Activated CD4-positive, alpha-beta memory T cell treated with anti-CD3 and anti-CD28 coated beads, Interleukin-2, amount 10 ng/mL, durations not matched to agents 7 days and 5 days (primary cell): ENCODE measurements at regions not wholly inside any gene's neighbourhood (a gene's known extent, or its start where the extent isn't known, plus 50 kb on each side); places are given as distances from the start of the nearest gene placed in this dataset.

ENCODE experiments used
- CTCF ChIA-PET: fragments of 350-600 bp; sonication (Branson Sonifier 250); formaldehyde crosslinking; loops from one replicate; lab custom pipeline; 2021; ENCODE audit warnings: antibody characterized with exemption, inconsistent platforms; lab: Charles Lee
- POLR2A ChIA-PET: fragments of 350-600 bp; sonication (Branson Sonifier 250); formaldehyde crosslinking; loops from one replicate; lab custom pipeline; 2021; ENCODE audit warnings: antibody characterized with exemption; lab: Charles Lee
- DNase-seq: peaks from one replicate; pipeline ENCODE4 v3.0.0-alpha.2; 2020
- H3K27ac Mint-ChIP-seq: one replicate; pipeline ENCODE4 v1.8.0; 2021; ENCODE audit warnings: mild to moderate bottlenecking, mixed read lengths
- H3K27me3 Mint-ChIP-seq: one replicate; pipeline ENCODE4 v1.8.0; 2021; ENCODE audit warnings: mixed read lengths
- H3K36me3 Mint-ChIP-seq: one replicate; pipeline ENCODE4 v1.8.0; 2021; ENCODE audit warnings: low read depth, mixed read lengths
- H3K4me1 Mint-ChIP-seq: one replicate; pipeline ENCODE4 v1.8.0; 2021; ENCODE audit warnings: mixed read lengths
- H3K4me3 Mint-ChIP-seq: one replicate; pipeline ENCODE4 v1.8.0; 2021; ENCODE audit warnings: mild to moderate bottlenecking, mixed read lengths
- H3K9me3 Mint-ChIP-seq: one replicate; pipeline ENCODE4 v1.8.0; 2021; ENCODE audit warnings: mixed read lengths

- CTCF ChIA-PET: no interaction called here
- no peaks in the 10 kb centered on the region for H3K9me3 Mint-ChIP-seq
- DNase-seq: no peak
- POLR2A ChIA-PET: no interaction called here
- H3K4me1 Mint-ChIP-seq: peaks cover 25% of the 10 kb centered on the region
- no peak overlapping the region for H3K4me3 Mint-ChIP-seq
- H3K27me3 Mint-ChIP-seq: peaks cover 18% of the 10 kb centered on the region
- no peaks in the 10 kb centered on the region for H3K36me3 Mint-ChIP-seq
- no peak overlapping the region for H3K27ac Mint-ChIP-seq
Observed at GRCh38 chr1:113279776-113280391, 110.4 kb upstream of the MAGI3 start.

DNA sequence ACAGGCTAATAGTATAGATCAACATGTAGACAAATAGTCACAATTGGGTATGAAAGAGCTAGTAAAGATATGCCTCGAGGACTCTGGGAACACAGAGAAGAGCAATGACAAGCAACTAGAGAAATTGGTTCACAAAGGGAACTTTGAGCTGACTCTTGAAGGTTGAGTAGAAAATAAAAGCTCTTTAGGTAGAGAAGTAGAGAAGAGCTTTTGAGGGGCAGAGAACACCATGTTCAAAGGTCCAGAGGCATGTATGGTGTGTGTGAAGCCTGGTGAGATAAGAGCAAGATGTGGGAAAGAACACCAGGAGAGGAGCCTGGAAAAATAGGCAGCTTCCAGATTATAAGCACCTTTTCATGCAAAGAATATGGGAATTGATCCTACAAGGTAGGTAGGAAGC is 109.7 kb upstream of the MAGI3 start:
- POLR2A ChIA-PET: no interaction called here
- Mint-ChIP-seq H3K4me1 (peaks cover 18% of the 10 kb centered on the region), H3K36me3 (no peaks in the 10 kb centered on the region), H3K27me3 (peaks cover 13% of the 10 kb centered on the region), H3K27ac (no peak overlapping the region), H3K9me3 (no peaks in the 10 kb centered on the region), H3K4me3 (no peak overlapping the region)
- no peak for DNase-seq
- CTCF ChIA-PET: no interaction called here

DNA sequence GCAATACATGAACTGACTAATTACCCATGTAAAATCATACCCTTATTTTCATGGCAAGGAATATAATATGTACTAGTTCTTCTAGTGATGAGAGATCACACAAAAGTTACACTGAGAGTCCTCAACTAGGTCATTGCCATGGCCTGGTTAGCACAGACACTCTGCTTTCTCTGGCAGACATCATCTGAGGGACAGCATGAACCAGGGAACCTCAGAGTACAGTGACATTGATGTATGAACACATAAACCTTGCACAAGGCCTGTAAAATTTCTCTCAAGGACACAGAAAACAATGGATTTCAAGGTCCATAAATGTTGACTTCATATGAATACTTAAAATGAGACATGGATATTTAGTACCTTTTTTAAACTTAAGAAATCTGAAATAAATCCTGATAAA is 108.8 kb upstream of the MAGI3 start:
- Mint-ChIP-seq H3K4me1 (peaks cover 10% of the 10 kb centered on the region), H3K4me3 (no peak overlapping the region), H3K36me3 (no peaks in the 10 kb centered on the region), H3K9me3 (no peaks in the 10 kb centered on the region), H3K27me3 (peaks cover 13% of the 10 kb centered on the region), H3K27ac (no peak overlapping the region)
- ChIA-PET CTCF (no interaction called here), POLR2A (no interaction called here)
- no peak for DNase-seq

DNA sequence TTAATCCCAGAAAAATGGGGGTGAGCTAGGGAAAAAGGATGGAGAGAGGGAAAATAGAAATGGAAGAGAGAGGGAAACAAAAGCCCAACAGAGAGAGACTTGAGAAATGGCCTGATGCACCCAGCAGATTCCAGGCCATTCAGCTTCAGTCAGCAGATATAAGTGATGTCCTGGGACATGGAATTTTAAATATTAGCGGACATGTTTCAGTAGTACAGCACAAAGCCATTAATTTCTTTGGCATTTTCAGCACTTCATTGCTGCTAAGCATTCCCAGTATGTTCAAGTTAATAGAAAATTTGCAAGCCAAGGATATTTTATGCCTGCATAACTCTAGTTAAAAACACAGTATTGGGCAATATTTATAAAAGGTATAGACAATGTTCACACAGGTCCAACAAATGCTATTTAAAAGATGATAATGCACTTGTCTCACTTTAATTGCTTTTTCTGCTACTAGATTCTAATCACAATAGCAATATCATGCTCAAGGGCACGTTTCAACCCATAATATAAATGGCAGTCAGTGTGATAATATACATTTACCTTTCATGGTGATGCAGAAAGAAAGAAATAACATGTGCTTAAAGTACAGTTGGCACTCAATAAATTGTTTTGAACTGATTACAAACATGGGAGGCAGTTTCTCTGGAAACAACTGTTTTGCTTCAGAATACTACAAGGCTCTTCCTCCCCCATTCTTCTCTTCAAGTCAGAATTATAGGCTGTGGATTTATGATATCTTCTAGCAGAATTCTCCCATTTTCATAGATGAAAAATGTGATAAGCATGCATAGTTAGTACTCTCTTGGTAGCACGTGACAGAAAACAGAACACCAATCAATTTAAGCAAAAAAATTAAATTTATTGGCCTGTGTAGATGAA is 108.1 kb upstream of the MAGI3 start:
- no peak for DNase-seq
- peaks cover 3% of the 10 kb centered on the region for H3K4me1 Mint-ChIP-seq
- no peak overlapping the region for H3K4me3 Mint-ChIP-seq
- peaks cover 13% of the 10 kb centered on the region for H3K27me3 Mint-ChIP-seq
- H3K27ac Mint-ChIP-seq: no peak overlapping the region
- ChIA-PET POLR2A (no interaction called here), CTCF (no interaction called here)
- no peaks in the 10 kb centered on the region for H3K36me3 Mint-ChIP-seq
- no peaks in the 10 kb centered on the region for H3K9me3 Mint-ChIP-seq

DNA sequence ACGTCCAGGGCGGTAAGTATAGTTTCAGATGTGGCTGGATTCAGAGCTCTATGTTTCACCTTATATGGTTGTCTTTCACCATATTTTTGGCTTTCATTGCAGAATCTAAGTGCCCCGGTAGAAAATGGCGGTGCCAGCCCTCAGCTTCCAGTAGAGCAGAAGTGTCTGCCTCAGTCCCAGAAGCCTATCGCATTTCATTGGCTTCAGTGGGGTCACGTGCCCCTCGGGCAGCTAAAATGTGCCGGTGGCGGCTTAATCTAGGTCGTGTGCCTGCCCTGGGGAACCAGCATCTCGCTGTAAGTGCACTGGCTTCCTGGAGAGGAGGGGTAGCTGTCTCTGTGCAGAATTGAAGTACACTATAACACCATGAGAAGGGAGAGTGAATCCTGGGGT is 107.4 kb upstream of the MAGI3 start:
- CTCF ChIA-PET: no interaction called here
- DNase-seq: no peak
- H3K4me1 Mint-ChIP-seq: no peaks in the 10 kb centered on the region
- peaks cover 13% of the 10 kb centered on the region for H3K27me3 Mint-ChIP-seq
- H3K36me3 Mint-ChIP-seq: no peaks in the 10 kb centered on the region
- H3K27ac Mint-ChIP-seq: no peak overlapping the region
- H3K4me3 Mint-ChIP-seq: no peak overlapping the region
- POLR2A ChIA-PET: no interaction called here
- no peaks in the 10 kb centered on the region for H3K9me3 Mint-ChIP-seq

DNA sequence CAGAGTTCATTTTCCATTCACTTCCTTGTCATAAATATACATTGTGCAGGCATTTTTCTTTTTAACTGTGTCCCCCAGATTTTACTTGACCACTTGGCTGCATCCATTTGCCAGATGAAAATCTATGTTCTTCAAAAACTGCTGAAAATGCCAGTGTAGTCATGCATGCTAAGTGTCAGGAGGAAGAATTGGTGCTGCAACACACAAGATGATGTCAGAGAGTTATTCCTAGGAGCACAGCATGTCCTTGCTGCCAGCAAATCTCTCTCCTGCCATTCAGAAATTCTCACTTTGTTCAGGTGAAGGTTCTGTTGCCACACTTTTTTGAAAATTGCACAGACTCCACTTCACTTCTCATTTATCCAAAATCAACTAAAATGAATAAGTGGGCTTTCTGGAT is 106.4 kb upstream of the MAGI3 start:
- DNase-seq: no peak
- Mint-ChIP-seq H3K4me1 (no peaks in the 10 kb centered on the region), H3K36me3 (no peaks in the 10 kb centered on the region), H3K4me3 (no peak overlapping the region), H3K27ac (no peak overlapping the region), H3K27me3 (peaks cover 16% of the 10 kb centered on the region), H3K9me3 (no peaks in the 10 kb centered on the region)
- ChIA-PET POLR2A (no interaction called here), CTCF (no interaction called here)

GRCh38 chr1:113286156-113286555 is 104.2 kb upstream of the MAGI3 start:
- H3K36me3 Mint-ChIP-seq: no peaks in the 10 kb centered on the region
- ChIA-PET CTCF (no interaction called here), POLR2A (no interaction called here)
- no peak overlapping the region for H3K4me3 Mint-ChIP-seq
- H3K27me3 Mint-ChIP-seq: peaks cover 20% of the 10 kb centered on the region
- H3K9me3 Mint-ChIP-seq: no peaks in the 10 kb centered on the region
- DNase-seq: no peak
- H3K27ac Mint-ChIP-seq: no peak overlapping the region
- no peaks in the 10 kb centered on the region for H3K4me1 Mint-ChIP-seq

DNA sequence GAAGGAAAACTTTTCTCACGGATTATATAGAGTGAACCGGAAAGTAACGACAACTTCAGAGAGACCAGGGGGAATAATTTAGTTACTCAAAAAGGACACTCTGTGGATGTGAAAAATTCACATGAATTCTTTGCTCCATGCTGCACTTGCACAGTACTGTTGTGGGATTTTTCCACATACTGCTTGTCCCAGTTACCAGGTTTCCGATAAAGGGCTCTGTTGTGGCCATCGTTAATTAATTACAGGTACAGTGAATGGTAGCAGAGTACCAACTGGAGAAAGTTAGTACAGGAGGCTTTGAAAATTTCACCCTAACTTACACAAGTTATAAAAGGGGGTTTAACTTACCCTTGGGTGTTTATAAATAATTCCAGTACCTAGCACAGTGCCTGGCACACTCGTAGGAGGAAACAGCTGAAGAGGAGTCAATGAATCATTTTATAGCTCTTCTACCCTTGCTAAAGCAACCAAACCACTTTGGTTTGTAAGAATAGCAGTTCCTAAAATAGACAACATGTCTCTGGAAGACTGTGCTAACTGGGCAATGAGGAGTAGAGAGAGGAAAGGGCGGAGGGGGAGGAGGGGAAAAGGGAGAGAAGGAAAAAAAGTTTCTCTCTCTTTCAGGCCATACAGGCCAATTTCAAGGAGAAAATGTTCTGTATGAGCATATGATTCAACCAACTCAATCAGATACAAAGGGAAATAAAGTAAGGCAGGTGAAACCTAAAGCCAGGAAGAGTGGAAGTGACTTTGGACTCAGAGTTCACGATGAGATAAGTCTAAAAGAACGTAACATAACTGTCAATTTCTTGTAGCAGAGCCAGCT is 98.3 kb upstream of the MAGI3 start:
- no peak for DNase-seq
- Mint-ChIP-seq H3K27me3 (peaks cover 27% of the 10 kb centered on the region), H3K4me3 (no peak overlapping the region), H3K36me3 (no peaks in the 10 kb centered on the region), H3K27ac (no peak overlapping the region), H3K4me1 (no peaks in the 10 kb centered on the region), H3K9me3 (no peaks in the 10 kb centered on the region)
- POLR2A ChIA-PET: no interaction called here
- CTCF ChIA-PET: no interaction called here

DNA sequence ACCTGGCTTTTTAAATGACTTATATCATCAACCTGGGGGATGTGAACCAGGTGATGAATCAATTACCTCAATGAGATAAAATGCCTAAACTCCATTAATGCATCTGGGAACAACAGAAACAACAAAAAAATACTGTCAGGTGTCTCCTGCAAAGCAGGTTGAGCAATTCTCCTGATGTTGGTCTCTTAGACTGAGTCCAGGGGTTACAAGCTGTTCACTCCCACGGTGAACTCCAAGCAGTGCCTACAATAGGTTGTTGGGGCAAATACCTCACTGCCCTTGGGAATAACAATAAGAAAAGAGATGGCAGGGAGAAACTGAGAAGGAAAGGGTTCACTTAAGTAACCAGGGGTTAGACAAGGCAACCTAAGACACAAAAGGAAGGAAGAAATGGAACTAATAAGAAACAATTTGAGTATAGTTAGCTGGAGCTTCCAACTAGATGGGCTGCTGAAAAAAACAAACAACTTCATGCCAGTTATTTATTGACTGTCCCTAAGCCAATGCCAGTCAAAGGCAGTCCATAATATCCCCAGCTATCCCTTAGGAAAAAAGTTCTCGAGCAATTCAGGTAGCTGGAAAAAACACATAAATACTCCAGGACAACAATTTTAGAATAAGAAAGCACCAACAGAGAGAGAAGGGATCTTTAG is 97.6 kb upstream of the MAGI3 start:
- Mint-ChIP-seq H3K4me3 (no peak overlapping the region), H3K27me3 (peaks cover 31% of the 10 kb centered on the region), H3K9me3 (no peaks in the 10 kb centered on the region), H3K36me3 (no peaks in the 10 kb centered on the region), H3K4me1 (no peaks in the 10 kb centered on the region), H3K27ac (no peak overlapping the region)
- ChIA-PET CTCF (no interaction called here), POLR2A (no interaction called here)
- no peak for DNase-seq

- DNase-seq: no peak
- Mint-ChIP-seq H3K27ac (no peak overlapping the region), H3K36me3 (no peaks in the 10 kb centered on the region), H3K4me3 (no peak overlapping the region), H3K27me3 (peaks cover 33% of the 10 kb centered on the region), H3K9me3 (no peaks in the 10 kb centered on the region), H3K4me1 (no peaks in the 10 kb centered on the region)
- CTCF ChIA-PET: no interaction called here
- POLR2A ChIA-PET: no interaction called here
Observed at GRCh38 chr1:113293256-113293626, 97.1 kb upstream of the MAGI3 start.

GRCh38 chr1:113297749-113298148 is 92.6 kb upstream of the MAGI3 start:
- Mint-ChIP-seq H3K27me3 (peaks cover 14% of the 10 kb centered on the region), H3K4me1 (no peaks in the 10 kb centered on the region)

GRCh38 chr1:113298941-113299340 is 91.4 kb upstream of the MAGI3 start:
- H3K36me3 Mint-ChIP-seq: no peaks in the 10 kb centered on the region
- no peaks in the 10 kb centered on the region for H3K9me3 Mint-ChIP-seq
- ChIA-PET CTCF (no interaction called here), POLR2A (no interaction called here)
- no peaks in the 10 kb centered on the region for H3K4me1 Mint-ChIP-seq
- DNase-seq: no peak
- peaks cover 14% of the 10 kb centered on the region for H3K27me3 Mint-ChIP-seq
- no peak overlapping the region for H3K27ac Mint-ChIP-seq
- no peak overlapping the region for H3K4me3 Mint-ChIP-seq

More at GRCh38 chr1:113297749-113298148, 92.6 kb upstream of the MAGI3 start:
- no peak for DNase-seq
- Mint-ChIP-seq H3K9me3 (no peaks in the 10 kb centered on the region), H3K4me3 (no peak overlapping the region), H3K27ac (no peak overlapping the region), H3K36me3 (no peaks in the 10 kb centered on the region)
- CTCF ChIA-PET: no interaction called here
- POLR2A ChIA-PET: no interaction called here

GRCh38 chr1:113302636-113303035 is 87.7 kb upstream of the MAGI3 start:
- Mint-ChIP-seq H3K9me3 (no peaks in the 10 kb centered on the region), H3K36me3 (no peaks in the 10 kb centered on the region), H3K27ac (no peak overlapping the region), H3K4me1 (no peaks in the 10 kb centered on the region), H3K4me3 (no peak overlapping the region), H3K27me3 (peaks cover 12% of the 10 kb centered on the region)
- ChIA-PET POLR2A (no interaction called here), CTCF (no interaction called here)
- no peak for DNase-seq
